ENCODE measurements at regions not wholly inside any gene's neighbourhood (a gene's known extent, or its start where the extent isn't known, plus 50 kb on each side); places are given as distances from the start of the nearest gene placed in this dataset.

GRCh38 chr5:174191850-174192655 lies 146.5 kb downstream of the NSG2 start:
- DNase-seq = no peak

DNA sequence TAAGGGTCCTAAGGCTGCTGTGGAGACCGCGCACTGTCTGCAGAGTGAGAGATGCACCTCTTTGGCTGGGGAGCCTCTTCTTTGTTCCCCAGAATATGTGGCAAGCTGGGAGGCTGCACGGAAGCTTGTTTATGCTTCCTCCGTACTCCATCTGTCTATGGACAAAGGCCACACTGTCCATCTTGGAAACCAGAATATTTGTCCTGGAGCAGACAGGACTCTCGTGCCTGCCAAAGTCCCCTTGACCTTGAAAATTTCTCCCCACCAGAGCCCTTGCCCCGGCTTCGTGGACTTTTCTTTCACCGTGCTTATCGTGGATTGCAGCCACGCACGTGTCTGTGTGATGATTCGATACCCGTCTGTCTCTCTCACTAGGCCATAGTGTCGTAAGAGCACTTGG lies 147.4 kb downstream of the NSG2 start:
- DNase-seq = no peak

- no peak for DNase-seq
Measured at GRCh38 chr5:174195517-174195916, 150.0 kb downstream of the NSG2 start.

- DNase-seq = no peak
Measured at GRCh38 chr5:174197929-174198328, 152.4 kb downstream of the NSG2 start.

GRCh38 chr5:174198541-174198940 lies 153.0 kb downstream of the NSG2 start:
- no peak for DNase-seq

- DNase-seq = no peak
Measured at GRCh38 chr5:174202996-174203395, 157.5 kb downstream of the NSG2 start.

- no peak for DNase-seq
Measured at GRCh38 chr5:174204535-174205313, 159.2 kb downstream of the NSG2 start.

GRCh38 chr5:174205939-174206338 lies 160.4 kb downstream of the NSG2 start:
- DNase-seq = no peak

DNA sequence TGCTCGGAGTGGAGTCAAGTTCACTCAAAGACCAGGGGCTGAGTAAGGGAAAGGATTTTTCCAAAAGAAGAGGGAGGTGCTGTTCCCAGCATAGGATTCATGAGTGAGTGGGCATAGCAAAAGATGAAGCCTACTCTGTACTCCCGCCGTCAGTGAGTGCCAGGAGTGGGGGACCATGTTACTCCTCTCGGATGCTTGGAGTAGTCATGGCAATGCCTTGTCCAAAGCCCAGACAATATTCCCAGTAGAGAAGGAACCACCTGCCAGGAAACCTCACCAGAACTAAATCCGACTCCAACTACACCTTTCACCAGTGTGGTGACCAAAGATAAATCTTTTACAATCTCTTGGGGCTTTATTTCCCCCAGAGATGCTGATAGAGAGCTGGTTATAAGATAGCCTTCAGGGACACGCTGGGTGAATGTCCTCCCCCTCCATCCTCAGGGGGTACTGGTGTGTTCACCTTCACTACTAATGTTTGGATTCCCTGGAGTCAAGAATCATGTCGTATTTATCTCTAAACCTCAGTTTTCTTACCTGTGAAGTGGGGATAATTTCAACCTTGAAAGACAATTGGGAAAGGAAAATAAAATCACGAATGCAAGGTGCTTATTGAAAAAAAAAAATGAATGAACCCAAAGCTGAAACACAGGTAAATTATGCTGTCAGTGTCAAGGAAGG lies 165.2 kb downstream of the NSG2 start:
- no peak for DNase-seq

DNA sequence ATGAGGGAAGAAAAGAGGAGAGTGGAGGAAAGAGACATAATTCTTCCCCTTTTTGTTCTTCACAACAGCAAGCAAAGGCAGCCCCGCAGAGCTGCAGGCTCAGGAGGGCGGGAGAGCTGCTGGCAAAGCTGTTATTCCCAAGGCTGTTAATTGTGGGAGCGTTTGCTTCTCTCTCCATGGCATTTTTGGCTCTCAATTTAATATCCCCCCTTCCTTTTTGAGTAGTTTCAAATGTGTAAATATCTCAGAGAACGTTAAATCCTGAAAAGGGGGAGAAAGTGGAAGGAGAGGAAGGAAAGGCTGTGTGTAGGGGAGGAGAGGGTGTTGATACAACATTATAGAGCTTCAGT lies 165.7 kb downstream of the NSG2 start:
- no peak for DNase-seq

DNA sequence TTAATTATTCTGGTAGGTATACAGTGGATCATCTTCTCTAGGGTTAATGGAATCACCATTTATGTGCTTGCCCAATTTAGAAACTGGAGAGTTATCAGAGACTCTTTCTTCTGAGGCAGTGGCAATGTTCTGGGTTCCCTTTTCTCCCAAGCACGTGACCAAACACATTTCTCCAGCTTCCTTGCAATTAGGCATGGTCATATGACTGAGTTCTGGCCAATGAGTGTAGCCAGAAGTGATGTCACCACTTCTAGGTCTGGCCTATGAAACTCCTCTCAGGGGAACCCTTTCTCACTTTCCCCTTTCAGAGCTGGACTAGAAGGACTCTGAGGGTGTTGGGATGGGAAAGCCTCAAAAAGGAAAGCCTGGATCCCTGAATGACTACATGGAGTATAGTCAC lies 172.0 kb downstream of the NSG2 start:
- DNase-seq = no peak

- no peak for DNase-seq
Measured at GRCh38 chr5:174218162-174218561, 172.7 kb downstream of the NSG2 start.

DNA sequence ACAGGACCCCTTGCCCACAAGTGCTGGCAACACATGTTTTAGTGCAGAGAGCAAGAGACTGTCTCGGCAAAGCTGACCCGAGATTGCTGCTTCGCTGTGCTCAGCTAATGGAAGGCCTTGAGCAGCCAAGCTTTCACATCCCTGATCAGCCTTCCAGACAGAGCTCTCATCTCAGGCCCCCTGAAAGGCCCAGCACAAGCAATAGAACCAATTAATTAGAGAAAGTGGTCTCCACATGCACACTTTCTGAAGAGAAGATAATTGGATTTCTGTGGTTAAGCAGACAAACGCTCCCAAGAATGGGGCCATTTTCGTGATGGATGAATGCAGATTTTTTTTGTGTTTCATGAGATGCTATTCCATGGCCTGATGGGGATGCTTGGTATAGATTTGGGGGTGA lies 174.9 kb downstream of the NSG2 start:
- no peak for DNase-seq

GRCh38 chr5:174221436-174221835 lies 175.9 kb downstream of the NSG2 start:
- DNase-seq = no peak

DNA sequence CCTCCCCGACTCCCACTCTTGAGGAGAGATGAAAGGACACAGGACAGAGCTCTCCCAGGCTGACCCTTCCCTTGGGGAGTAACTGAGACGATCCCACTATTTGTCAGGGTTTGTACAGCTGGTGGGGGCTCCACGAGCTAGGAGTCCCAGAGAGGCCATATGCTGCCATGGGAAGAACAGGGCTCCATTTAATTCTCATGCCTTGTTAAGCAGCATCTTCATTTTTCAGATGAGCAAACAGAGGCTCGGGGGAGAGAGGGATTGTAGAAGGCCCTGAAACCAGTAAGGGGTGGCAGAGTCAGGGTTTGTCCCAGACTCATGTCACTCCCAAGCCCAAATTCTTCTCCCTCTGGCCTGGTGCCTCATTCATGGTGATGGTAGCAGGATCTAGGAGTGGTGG lies 176.4 kb downstream of the NSG2 start:
- no peak for DNase-seq

DNA sequence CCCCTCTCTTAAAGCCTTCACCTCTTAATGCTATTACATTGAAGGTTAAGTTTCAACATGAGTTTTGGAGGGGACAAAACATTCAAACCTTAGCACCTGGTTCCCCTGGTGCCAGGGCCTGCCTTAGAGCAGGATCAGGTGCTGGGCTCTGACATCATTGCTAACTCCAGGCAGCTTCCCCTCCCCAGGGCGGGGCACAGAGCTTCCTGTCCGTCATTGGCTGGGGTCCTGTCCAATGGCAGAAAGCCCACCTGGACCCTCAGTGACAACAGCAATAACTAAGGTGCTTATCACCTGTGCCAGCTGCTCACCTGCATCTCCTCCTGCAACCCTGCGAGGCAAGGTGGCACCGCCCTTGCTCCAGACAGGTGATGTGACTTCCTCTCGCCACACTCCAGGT lies 177.4 kb downstream of the NSG2 start:
- no peak for DNase-seq

- DNase-seq = no peak
Measured at GRCh38 chr5:174223355-174223754, 177.8 kb downstream of the NSG2 start.

- DNase-seq = no peak
Measured at GRCh38 chr5:174229068-174229467, 183.6 kb downstream of the NSG2 start.

GRCh38 chr5:174229514-174230370 lies 184.2 kb downstream of the NSG2 start:
- no peak for DNase-seq

DNA sequence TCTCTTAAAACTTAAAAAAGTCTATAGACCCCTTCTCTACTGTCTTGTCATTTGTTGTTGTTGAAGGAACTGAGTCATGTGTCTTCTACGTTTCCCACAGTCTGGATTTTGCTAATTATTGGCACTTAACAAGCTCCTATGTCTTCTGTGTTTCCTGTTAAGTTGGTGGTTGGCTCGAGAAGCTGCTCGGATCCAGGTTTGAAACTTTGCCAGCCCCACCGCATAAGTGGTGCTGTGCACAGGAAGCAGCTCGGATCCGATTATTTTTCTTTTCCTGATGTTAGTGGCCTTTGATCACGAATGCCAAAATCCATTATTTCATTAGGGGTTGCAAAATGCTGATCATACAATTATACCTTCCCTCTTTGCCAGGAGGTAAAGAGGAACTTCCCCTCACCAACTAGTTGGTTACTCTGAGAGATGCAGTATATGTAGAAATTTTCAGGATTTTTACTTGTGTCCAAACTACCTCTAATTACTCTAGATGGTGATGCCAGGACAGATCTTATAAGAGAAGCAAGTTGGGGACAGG lies 186.5 kb downstream of the NSG2 start:
- no peak for DNase-seq

- no peak for DNase-seq
Measured at GRCh38 chr5:174234388-174234787, 188.9 kb downstream of the NSG2 start.

- DNase-seq = no peak
Measured at GRCh38 chr5:174235221-174236011, 189.9 kb downstream of the NSG2 start.
